Cardiac fibroblast (primary cell): ENCODE measurements at regions not wholly inside any gene's neighbourhood (a gene's known extent, or its start where the extent isn't known, plus 50 kb on each side); places are given as distances from the start of the nearest gene placed in this dataset.

Experiments used
- DNase-seq, 2 donors: peaks; one replicate each; pipeline versions ENCODE4 v3.0.0 to v3.0.0-alpha.2; 2010; ENCODE audit warnings: low read depth in 2 of 2
- H3K4me3 ChIP-seq, 2 donors: replicated peaks in 1 of 2; 1 replicate in 1 of 2; 2 replicates in 1 of 2; pipeline ENCODE4 v1.5.1; 2011; ENCODE audit warnings: low read depth in 2 of 2, low read length in 2 of 2, mild to moderate bottlenecking in 2 of 2, moderate library complexity in 1 of 2
- TF ChIP-seq, protein P1 (sequence below): IDR thresholded peaks from one replicate; pipeline ENCODE4 v1.5.1; 2011; ENCODE audit warnings: low read depth, mild to moderate bottlenecking, low read length, inconsistent platforms

DNA sequence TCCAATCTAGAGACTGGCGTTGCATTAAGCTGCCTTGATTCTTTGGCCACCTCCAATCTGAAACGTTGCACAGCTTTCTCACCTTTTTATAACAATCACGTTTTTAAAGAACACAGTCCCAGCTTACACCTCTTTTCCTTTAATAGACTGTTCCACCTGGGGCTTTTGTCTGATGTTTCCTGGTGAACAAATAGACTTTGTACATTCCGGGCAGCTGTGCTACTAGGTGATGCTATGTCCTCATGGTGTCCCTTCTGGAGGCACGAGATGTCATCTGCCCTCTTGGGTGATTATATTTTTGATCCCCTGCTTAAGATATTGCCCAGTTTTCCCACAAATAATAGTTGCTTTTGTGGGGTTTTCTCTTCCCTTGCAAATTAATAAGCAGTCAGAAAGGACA is 225.5 kb downstream of the SOX9 start:
- no peak for DNase-seq
- H3K4me3 ChIP-seq: no peak overlapping the region
- TF ChIP-seq, protein P1, sequence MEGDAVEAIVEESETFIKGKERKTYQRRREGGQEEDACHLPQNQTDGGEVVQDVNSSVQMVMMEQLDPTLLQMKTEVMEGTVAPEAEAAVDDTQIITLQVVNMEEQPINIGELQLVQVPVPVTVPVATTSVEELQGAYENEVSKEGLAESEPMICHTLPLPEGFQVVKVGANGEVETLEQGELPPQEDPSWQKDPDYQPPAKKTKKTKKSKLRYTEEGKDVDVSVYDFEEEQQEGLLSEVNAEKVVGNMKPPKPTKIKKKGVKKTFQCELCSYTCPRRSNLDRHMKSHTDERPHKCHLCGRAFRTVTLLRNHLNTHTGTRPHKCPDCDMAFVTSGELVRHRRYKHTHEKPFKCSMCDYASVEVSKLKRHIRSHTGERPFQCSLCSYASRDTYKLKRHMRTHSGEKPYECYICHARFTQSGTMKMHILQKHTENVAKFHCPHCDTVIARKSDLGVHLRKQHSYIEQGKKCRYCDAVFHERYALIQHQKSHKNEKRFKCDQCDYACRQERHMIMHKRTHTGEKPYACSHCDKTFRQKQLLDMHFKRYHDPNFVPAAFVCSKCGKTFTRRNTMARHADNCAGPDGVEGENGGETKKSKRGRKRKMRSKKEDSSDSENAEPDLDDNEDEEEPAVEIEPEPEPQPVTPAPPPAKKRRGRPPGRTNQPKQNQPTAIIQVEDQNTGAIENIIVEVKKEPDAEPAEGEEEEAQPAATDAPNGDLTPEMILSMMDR: no peak

GRCh38 chr17:72349011-72349410 is 228.2 kb downstream of the SOX9 start:
- DNase-seq: no peak
- H3K4me3 ChIP-seq: no peak overlapping the region
- TF ChIP-seq, protein P1: no peak

- TF ChIP-seq, protein P1: no peak
- H3K4me3 ChIP-seq: no peak overlapping the region
- no peak for DNase-seq
These were observed 228.7 kb downstream of the SOX9 start for GRCh38 chr17:72349491-72349995.

GRCh38 chr17:72350073-72350472 is 229.3 kb downstream of the SOX9 start:
- H3K4me3 ChIP-seq: no peak overlapping the region
- TF ChIP-seq, protein P1: no peak
- DNase-seq: no peak

GRCh38 chr17:72351365-72351764 is 230.5 kb downstream of the SOX9 start:
- TF ChIP-seq, protein P1: no peak
- DNase-seq: no peak
- H3K4me3 ChIP-seq: no peak overlapping the region

- TF ChIP-seq, protein P1: no peak
- no peak overlapping the region for H3K4me3 ChIP-seq
- no peak for DNase-seq
These were observed 231.1 kb downstream of the SOX9 start for GRCh38 chr17:72351884-72352346.

GRCh38 chr17:72353502-72353901 is 232.7 kb downstream of the SOX9 start:
- no peak overlapping the region for H3K4me3 ChIP-seq
- no peak for DNase-seq
- TF ChIP-seq, protein P1: no peak
